NCI-H446 (cell line): ENCODE measurements at regions not wholly inside any gene's neighbourhood (a gene's known extent, or its start where the extent isn't known, plus 50 kb on each side); places are given as distances from the start of the nearest gene placed in this dataset.

ENCODE experiments used
- DNase-seq, 2 experiments: peaks; one replicate each; lab custom pipeline; 2025; lab: John Stamatoyannopoulos, UW

DNA sequence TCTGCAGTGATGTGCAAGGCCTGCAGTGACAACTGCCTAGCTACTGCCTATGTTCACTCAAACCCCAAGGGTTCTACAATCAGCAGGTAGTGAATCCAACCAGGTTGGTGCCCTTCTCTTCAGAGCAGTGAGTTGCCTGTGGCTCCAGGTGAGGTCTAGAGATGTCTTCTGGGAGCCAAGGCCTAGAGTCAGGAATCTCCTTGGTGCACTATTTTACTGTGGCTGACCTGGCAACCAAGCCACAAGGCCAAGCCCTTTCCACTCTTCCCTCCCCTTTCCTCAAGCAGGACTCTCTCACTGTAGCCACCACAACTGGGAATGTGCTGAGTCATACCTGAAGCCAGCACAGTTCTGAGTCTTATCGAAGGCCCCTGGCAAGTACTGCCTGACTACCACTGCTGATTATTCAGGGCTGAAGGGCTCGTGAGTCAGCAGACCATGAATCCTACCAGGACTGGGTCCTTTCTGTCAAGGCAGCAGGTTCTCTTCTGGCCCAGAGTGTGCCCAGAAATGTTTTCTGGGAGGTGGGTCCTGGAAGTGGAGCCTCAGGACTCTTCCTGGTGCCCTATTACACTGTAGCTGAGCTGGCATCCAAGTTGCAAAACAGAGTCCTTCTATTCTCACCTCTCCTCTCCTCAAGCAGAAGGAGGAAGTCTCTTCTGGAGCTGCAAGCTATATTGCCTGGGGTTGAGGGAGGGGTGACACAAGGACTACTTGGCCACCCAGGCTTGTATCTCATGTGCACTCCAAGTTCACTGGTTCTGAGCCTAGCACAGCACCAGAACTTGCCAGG is 111.6 kb downstream of the BTC start:
- DNase-seq: peak in 1 of 2 experiments; percentile 7

DNA sequence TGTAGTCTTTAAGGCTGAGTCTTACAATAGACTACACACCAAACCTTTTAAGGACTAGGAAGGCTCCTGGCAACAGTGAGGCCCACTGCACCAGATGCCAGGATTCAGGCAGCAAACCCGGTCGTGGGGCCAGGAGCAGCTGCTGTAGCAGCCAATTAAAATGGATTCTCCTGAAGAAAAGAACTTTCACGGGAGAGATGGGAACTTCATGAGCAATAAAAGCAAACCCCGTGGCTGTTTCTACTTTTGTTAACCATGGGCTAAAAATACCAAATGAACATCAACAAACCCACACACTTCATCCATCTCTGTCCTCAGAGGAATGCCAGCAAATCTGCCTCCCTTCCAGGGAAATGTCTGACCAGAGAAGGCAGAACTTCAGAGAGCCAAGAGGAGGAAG is 101.4 kb downstream of the BTC start:
- DNase-seq: peak in 1 of 2 experiments; percentile 48
